GM18511 (cell line): ENCODE measurements at regions not wholly inside any gene's neighbourhood (a gene's known extent, or its start where the extent isn't known, plus 50 kb on each side); places are given as distances from the start of the nearest gene placed in this dataset.

ENCODE experiments used
- ATAC-seq: cut with Tn5 transposase; IDR thresholded peaks from one replicate; pipeline ENCODE4 v1.9.1; 2021; ENCODE audit warnings: mild to moderate bottlenecking, moderate library complexity; ENCODE audit not compliant: unreplicated experiment

DNA sequence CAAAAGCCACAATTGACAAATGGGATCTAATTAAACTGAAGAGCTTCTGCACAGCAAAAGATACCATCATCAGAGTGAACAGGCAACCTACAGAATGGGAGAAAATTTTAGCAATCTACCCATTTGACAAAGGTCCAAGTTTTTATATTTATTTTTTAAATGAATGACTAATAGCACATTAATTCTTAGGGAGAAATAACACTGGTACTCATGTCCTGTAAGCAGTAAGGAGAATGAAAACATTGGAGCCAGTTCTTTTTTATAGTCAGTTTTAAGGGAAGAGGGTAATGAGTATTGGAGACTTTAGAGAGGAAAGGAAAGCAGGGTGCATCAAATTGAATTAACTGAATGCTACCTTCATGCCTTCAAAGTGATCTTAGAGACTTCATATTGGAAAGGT, 404.7 kb upstream of the TGFBR2 start:
- ATAC-seq: no peak

GRCh38 chr3:30203301-30203700, 403.1 kb upstream of the TGFBR2 start:
- no peak for ATAC-seq

GRCh38 chr3:30204126-30204525, 402.3 kb upstream of the TGFBR2 start:
- no peak for ATAC-seq

DNA sequence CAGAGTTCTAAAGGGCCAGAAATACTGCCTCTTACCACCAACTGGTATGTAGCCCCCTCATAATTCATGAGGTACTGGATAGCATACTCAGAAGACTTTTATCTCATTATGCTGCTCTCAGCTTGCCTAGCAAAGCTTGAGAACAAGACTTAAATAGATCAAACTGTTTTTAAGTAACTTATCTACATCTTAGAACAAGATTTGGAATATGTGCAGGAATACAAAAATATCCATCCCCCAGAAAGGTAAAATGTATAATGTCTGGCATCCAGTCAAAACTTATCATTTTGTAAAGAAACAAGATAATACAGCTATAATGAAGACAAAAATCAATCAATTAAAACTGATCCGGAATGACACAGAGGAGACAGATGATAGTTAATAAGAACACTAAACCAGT, 400.4 kb upstream of the TGFBR2 start:
- ATAC-seq: no peak

DNA sequence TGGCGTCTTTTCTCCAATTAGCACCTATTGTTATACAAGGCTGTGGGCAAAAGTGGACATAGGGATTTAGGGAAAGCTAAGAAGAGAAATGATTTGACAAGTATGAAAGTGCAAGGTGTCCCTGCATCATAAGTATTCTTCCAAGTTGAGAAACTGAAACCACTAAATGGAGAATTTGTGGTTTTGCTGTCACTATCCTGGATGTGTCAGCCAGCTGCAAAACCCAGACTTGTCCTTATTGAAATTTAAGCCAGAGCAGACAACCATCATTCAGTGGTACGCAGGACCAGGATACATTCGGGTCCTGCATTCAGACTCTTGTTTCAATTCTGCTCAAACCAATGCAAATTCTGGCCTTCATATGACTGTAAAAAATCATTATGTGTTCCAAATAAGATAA, 384.8 kb upstream of the TGFBR2 start:
- ATAC-seq: no peak

- no peak for ATAC-seq
These were observed 384.0 kb upstream of the TGFBR2 start for GRCh38 chr3:30222441-30222840.

- no peak for ATAC-seq
These were observed 381.4 kb upstream of the TGFBR2 start for GRCh38 chr3:30225021-30225420.

DNA sequence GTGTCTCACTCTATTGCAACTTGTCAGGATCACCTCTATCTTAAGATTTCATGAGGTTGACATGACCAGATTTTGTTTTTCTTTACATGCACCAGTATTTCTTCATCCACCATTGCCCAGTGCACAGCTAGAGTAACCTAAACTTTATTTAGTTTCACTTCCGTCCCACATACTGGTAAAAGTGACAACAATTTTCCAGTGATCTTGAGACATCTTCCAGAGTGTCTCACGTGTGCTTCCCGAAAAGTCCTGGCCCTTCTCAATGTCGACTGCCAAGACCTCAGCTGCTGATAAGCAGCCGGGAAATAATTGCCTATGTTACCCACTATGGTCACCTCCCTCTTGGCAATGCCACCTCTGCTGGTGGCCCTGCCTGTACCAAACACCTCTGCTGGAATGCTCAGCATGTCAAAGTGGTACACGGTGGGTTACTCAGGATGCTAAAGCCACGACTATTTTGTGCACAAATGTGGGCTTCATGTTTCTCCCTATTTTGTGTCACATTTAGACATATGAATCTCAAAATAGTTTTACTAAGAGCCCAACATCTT, 379.7 kb upstream of the TGFBR2 start:
- ATAC-seq: no peak

DNA sequence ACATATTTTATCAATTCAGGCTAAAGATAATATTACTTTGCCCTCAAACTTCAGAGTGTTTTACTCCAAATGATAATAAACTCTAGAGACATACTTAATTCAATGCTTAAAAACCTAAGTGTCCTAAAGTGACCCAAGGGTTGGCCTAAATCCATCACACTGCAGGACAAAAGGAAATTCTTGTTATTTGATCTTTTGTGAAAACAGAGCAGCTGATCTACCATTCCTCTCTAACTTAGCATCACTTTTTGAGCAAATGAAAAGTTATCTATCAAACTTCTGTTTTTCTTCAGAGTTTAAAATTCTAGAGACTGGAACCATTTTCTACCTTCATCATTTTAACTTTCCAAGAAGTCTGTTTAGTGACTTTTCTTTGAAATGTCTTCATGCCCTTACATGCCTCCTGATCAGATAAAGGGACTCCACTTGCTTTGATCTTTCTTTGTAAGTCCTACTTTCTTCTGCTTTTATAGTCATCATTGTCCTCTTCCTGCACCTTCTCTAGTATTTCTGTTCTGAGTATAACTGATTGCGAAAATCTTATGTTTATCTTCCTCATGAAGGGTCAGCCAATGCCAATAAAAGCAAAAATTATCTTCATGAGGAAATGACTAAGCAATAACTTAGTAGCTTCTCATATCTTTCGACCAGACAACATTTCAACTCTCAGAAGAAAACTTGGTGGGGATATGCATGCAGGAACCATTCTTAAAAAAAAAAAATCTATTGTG, 378.7 kb upstream of the TGFBR2 start:
- ATAC-seq: no peak

- ATAC-seq: no peak
These were observed 378.1 kb upstream of the TGFBR2 start for GRCh38 chr3:30228302-30228631.

GRCh38 chr3:30231277-30232141, 374.9 kb upstream of the TGFBR2 start:
- no peak for ATAC-seq

DNA sequence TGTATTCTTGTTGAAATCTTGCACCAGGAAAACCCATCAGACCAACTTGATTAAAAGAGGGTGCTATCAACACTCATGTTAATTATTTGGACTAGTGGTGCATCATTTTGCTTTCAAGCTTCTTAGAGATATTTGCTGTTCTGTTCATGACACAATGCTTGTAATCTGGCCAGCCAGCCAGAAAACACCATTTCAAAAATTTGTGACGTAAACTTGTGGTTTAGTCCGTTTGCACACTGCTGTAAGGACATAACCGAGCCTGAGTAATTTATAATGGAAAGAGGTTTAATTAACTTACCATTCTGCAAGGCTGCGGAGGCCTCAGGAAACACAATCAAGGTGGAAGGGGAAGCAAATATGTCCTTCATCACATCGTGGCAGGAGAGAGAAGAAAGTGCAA, 374.3 kb upstream of the TGFBR2 start:
- no peak for ATAC-seq

- ATAC-seq: no peak
These were observed 372.3 kb upstream of the TGFBR2 start for GRCh38 chr3:30233913-30234646.

DNA sequence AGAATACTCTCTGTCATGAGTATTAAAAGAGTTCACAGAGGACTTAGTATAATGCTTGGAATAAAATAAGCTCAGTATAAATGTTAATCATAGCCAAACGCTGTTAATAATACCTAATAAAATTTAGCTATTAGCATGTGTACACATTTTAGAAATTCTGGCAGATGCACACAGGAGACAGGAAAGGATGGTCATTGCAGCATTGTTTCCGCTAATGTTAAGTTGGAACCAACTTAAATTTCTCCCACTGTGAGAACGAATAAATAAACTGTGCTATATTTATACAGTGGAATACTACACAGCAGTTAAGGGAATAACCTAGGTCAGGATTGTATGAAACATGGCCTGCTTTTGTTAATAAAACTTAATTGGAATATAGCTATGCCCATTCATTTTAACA, 370.4 kb upstream of the TGFBR2 start:
- no peak for ATAC-seq

- no peak for ATAC-seq
These were observed 364.7 kb upstream of the TGFBR2 start for GRCh38 chr3:30241721-30242120.

DNA sequence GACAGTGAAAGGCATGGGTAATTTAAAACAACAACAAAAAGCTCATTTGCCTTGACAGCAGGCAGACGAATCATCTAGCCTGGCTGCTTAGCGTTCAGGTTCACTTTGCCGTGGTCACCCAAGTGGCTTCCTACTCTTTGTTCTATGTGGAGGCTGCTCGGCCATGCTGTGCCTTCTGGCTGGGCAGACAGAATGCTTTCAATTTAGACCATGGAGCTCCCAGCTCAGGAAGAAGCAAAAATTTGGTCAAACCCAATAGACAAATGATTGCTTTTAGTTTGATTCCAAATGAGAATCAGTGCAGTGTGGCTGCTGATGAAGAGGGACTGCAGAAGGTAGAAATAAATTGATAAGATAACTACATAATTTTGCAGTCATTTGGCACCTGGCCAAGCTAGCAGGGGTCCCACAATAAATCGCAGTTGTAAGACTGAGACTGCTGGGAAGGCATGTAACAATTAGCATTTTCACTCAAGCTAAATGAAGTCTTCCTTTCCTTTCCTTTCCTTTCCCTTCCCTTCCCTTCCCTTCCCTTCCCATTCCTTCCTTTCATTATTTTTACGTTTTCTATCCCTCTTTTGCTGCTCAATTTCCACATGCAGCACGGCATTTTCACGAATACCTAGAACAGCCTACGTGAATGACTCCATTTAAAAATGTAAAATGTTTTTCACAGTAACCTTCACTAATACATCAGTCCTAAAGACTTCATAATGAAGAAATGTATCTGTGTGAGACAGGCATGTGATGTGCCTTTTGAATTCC, 360.4 kb upstream of the TGFBR2 start:
- ATAC-seq: no peak

- peak; percentile 95 for ATAC-seq
These were observed 358.0 kb upstream of the TGFBR2 start for GRCh38 chr3:30248423-30248822.

- no peak for ATAC-seq
These were observed 353.9 kb upstream of the TGFBR2 start for GRCh38 chr3:30252474-30252873.

DNA sequence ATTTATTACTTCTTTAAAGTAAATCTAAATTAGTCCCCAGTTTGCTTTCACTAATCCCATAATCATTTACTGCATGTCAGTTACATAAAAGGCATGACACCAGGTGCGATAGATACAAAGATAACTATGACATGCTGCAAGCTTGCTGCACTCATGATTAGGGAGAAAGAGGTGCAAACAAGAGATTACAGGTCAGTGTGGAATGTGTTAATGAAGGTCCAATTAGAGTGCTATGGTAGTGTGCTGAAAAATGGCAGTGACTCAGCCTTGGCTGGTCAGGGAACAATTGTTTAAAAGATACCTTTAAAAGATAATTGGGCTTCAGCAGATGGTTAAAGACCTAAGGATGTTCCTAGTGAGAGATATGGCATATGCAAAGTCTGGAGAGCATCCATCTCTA, 352.6 kb upstream of the TGFBR2 start:
- ATAC-seq: no peak

GRCh38 chr3:30256474-30256873, 349.9 kb upstream of the TGFBR2 start:
- ATAC-seq: no peak
